Mesendoderm (in vitro differentiated cells): ENCODE measurements at regions not wholly inside any gene's neighbourhood (a gene's known extent, or its start where the extent isn't known, plus 50 kb on each side); places are given as distances from the start of the nearest gene placed in this dataset.

Source experiments
- DNase-seq: peaks from one replicate; pipeline ENCODE4 v3.0.0; 2013
- H2AK5ac ChIP-seq: 2 replicates; pipeline ENCODE4 v1.6.1; 2013; ENCODE audit warnings: low read length, inconsistent platforms
- H2BK120ac ChIP-seq: 2 replicates; pipeline ENCODE4 v1.6.1; 2013; ENCODE audit warnings: low read depth, mild to moderate bottlenecking, low read length, moderate library complexity, mixed read lengths
- H2BK15ac ChIP-seq: replicated peaks from 2 replicates; pipeline ENCODE4 v1.6.1; 2013; ENCODE audit warnings: low read depth, mild to moderate bottlenecking, moderate library complexity
- H2BK5ac ChIP-seq: 2 replicates; pipeline ENCODE4 v1.6.1; 2013; ENCODE audit warnings: low read length, inconsistent platforms
- H3K18ac ChIP-seq: 2 replicates; pipeline ENCODE4 v1.6.1; 2013; ENCODE audit warnings: mild to moderate bottlenecking, low read length, mixed read lengths
- H3K23ac ChIP-seq: one replicate; pipeline ENCODE4 v1.6.1; 2013; ENCODE audit warnings: low read length
- H3K27ac ChIP-seq: 2 replicates; pipeline ENCODE4 v1.5.1; 2013; ENCODE audit warnings: low read depth, mild to moderate bottlenecking, inconsistent platforms, low read length, moderate library complexity
- H3K27me3 ChIP-seq: 2 replicates; pipeline ENCODE4 v1.6.1; 2013; ENCODE audit warnings: low read length, control low read depth, mild to moderate bottlenecking, inconsistent platforms; ENCODE audit not compliant: insufficient read depth, poor library complexity
- H3K36me3 ChIP-seq: 2 replicates; pipeline ENCODE4 v1.6.1; 2013; ENCODE audit warnings: low read length, inconsistent platforms; ENCODE audit not compliant: control insufficient read depth, insufficient read depth
- H3K4ac ChIP-seq: one replicate; pipeline ENCODE4 v1.6.1; 2013; ENCODE audit warnings: low read depth, mild to moderate bottlenecking, low read length, moderate library complexity
- H3K4me1 ChIP-seq: 2 replicates; pipeline ENCODE4 v1.6.1; 2013; ENCODE audit warnings: low read depth, low read length, inconsistent platforms; ENCODE audit not compliant: control insufficient read depth
- H3K4me2 ChIP-seq: 2 replicates; pipeline ENCODE4 v1.6.1; 2013; ENCODE audit warnings: low read length
- H3K4me3 ChIP-seq: 2 replicates; pipeline ENCODE4 v1.5.1; 2013; ENCODE audit warnings: mild to moderate bottlenecking, low read length
- H3K56ac ChIP-seq: one replicate; pipeline ENCODE4 v1.6.1; 2013; ENCODE audit warnings: low read length
- H3K79me1 ChIP-seq: 2 replicates; pipeline ENCODE4 v1.6.1; 2013; ENCODE audit warnings: low read length, inconsistent platforms
- H3K79me2 ChIP-seq: 2 replicates; pipeline ENCODE4 v1.6.1; 2013; ENCODE audit warnings: mild to moderate bottlenecking, low read length; ENCODE audit not compliant: control insufficient read depth, insufficient read depth
- H3K9ac ChIP-seq: 2 replicates; pipeline ENCODE4 v1.6.1; 2013; ENCODE audit warnings: low read length, inconsistent platforms
- H4K5ac ChIP-seq: one replicate; pipeline ENCODE4 v1.6.1; 2013; ENCODE audit warnings: low read length
- H4K8ac ChIP-seq: one replicate; pipeline ENCODE4 v1.6.1; 2013; ENCODE audit warnings: low read depth, mild to moderate bottlenecking, control low read depth, low read length, moderate library complexity
- WGBS: extraction: QIAGEN DNeasy Blood & Tissue Kit; methylation state at CpG from one replicate; pipeline ENCODE4 v1.1.7; 2013; ENCODE audit warnings: low lambda C conversion rate, missing lambda C conversion rate; ENCODE audit not compliant: insufficient coverage; ENCODE audit errors: extremely low coverage; 5-methylcytosine and 5-hydroxymethylcytosine counted together

DNA sequence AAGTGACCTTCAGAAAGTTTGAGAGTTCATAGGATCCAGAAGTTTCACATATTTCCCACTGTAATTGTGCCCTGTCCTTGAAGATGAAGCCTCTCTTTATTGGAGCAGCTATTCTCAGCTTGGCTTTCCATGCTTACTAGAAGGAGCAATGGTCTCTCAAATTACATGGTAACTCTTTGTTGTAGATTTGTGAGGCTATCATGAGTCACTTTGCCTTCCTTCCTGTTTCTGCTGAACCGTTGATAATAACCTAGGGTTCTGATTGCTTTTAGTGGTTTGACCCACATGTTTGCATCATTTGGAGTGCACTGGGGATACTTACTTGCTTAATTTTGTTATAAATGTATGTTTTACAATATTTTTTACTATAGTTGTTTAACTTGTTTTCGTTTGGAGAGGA lies 772.9 kb upstream of the SLITRK6 start:
- Histone ChIP-seq H3K4me3 (no peak overlapping the region), H3K56ac (no peak overlapping the region), H4K8ac (no peak overlapping the region), H3K4me1 (no peaks in the 10 kb centered on the region), H3K27ac (no peak overlapping the region), H2AK5ac (no peak overlapping the region), H2BK5ac (no peak overlapping the region), H3K9ac (no peak overlapping the region), H3K36me3 (no peaks in the 10 kb centered on the region), H3K4ac (no peak overlapping the region), H4K5ac (no peak overlapping the region), H3K23ac (no peak overlapping the region), H3K18ac (no peak overlapping the region), H3K79me1 (no peaks in the 10 kb centered on the region), H3K4me2 (no peak overlapping the region), H2BK120ac (no peak overlapping the region), H3K79me2 (no peaks in the 10 kb centered on the region), H3K27me3 (no peaks in the 10 kb centered on the region), H2BK15ac (no peak overlapping the region)
- DNase-seq: no peak
- 100% methylated on average over 1 of the region's 2 CpGs for WGBS

- no peaks in the 10 kb centered on the region for H3K79me1 ChIP-seq
- no peak overlapping the region for H2BK120ac ChIP-seq
- H3K4me3 ChIP-seq: no peak overlapping the region
- H2BK5ac ChIP-seq: no peak overlapping the region
- no peak overlapping the region for H3K4me2 ChIP-seq
- no peak overlapping the region for H3K4ac ChIP-seq
- H2AK5ac ChIP-seq: no peak overlapping the region
- H3K79me2 ChIP-seq: no peaks in the 10 kb centered on the region
- H4K8ac ChIP-seq: no peak overlapping the region
- no peaks in the 10 kb centered on the region for H3K36me3 ChIP-seq
- DNase-seq: no peak
- H3K27ac ChIP-seq: no peak overlapping the region
- no peak overlapping the region for H3K18ac ChIP-seq
- WGBS: 100% methylated on average over 1 of the region's 3 CpGs
- no peak overlapping the region for H3K23ac ChIP-seq
- H3K56ac ChIP-seq: no peak overlapping the region
- H3K9ac ChIP-seq: no peak overlapping the region
- H4K5ac ChIP-seq: no peak overlapping the region
- no peaks in the 10 kb centered on the region for H3K27me3 ChIP-seq
- H2BK15ac ChIP-seq: no peak overlapping the region
- no peaks in the 10 kb centered on the region for H3K4me1 ChIP-seq
Observed at GRCh38 chr13:86579662-86580061, 780.4 kb upstream of the SLITRK6 start.

GRCh38 chr13:86581706-86582105 lies 782.5 kb upstream of the SLITRK6 start:
- H3K18ac ChIP-seq: no peak overlapping the region
- no peaks in the 10 kb centered on the region for H3K79me1 ChIP-seq
- H3K4me2 ChIP-seq: no peak overlapping the region
- no peak overlapping the region for H2BK15ac ChIP-seq
- no peak overlapping the region for H4K8ac ChIP-seq
- H3K27me3 ChIP-seq: no peaks in the 10 kb centered on the region
- H3K56ac ChIP-seq: no peak overlapping the region
- no peaks in the 10 kb centered on the region for H3K4me1 ChIP-seq
- no peak for DNase-seq
- H3K9ac ChIP-seq: no peak overlapping the region
- no peaks in the 10 kb centered on the region for H3K79me2 ChIP-seq
- no peak overlapping the region for H3K23ac ChIP-seq
- H4K5ac ChIP-seq: no peak overlapping the region
- no peak overlapping the region for H3K27ac ChIP-seq
- no peak overlapping the region for H3K4ac ChIP-seq
- no peak overlapping the region for H2AK5ac ChIP-seq
- no peak overlapping the region for H2BK5ac ChIP-seq
- no CpG with 5 or more reads among the region's 2 CpGs for WGBS
- H3K36me3 ChIP-seq: no peaks in the 10 kb centered on the region
- H2BK120ac ChIP-seq: no peak overlapping the region
- H3K4me3 ChIP-seq: no peak overlapping the region

DNA sequence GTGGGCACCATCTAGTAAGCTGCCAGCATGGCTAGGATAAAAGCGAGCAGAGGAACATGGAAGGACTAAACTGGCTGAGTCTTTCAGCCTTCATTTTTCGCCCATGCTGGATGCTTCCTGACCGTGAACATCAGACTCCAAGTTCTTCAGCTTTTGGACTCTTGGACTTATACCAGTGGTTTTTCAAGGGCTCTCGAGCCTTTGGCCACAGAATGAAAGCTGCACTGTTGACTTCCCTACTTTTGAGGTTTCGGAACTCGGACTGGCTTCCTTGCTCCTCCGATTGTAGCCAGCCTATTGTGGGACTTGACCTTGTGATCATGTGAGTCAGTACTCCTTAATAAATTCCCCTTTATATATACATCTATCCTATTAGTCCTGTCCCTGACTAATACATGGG lies 785.1 kb upstream of the SLITRK6 start:
- Histone ChIP-seq H3K9ac (no peak overlapping the region), H3K56ac (no peak overlapping the region), H3K18ac (no peak overlapping the region), H2AK5ac (no peak overlapping the region), H3K79me1 (no peaks in the 10 kb centered on the region), H2BK120ac (no peak overlapping the region), H3K27me3 (no peaks in the 10 kb centered on the region), H3K4me3 (no peak overlapping the region), H4K8ac (no peak overlapping the region), H3K4me1 (no peaks in the 10 kb centered on the region), H2BK5ac (no peak overlapping the region), H3K4me2 (no peak overlapping the region), H3K23ac (no peak overlapping the region), H3K4ac (no peak overlapping the region), H4K5ac (no peak overlapping the region), H3K36me3 (no peaks in the 10 kb centered on the region), H2BK15ac (no peak overlapping the region), H3K27ac (no peak overlapping the region), H3K79me2 (no peaks in the 10 kb centered on the region)
- no peak for DNase-seq
- WGBS: no CpG with 5 or more reads among the region's 7 CpGs

- Histone ChIP-seq H2BK5ac (no peak overlapping the region), H3K4me2 (no peak overlapping the region), H4K8ac (no peak overlapping the region), H3K23ac (no peak overlapping the region), H4K5ac (no peak overlapping the region), H3K9ac (no peak overlapping the region), H3K27me3 (no peaks in the 10 kb centered on the region), H2BK15ac (no peak overlapping the region), H3K79me2 (no peaks in the 10 kb centered on the region), H3K56ac (no peak overlapping the region), H3K4ac (no peak overlapping the region), H2BK120ac (no peak overlapping the region), H3K36me3 (no peaks in the 10 kb centered on the region), H2AK5ac (no peak overlapping the region), H3K18ac (no peak overlapping the region), H3K4me3 (no peak overlapping the region), H3K4me1 (no peaks in the 10 kb centered on the region), H3K79me1 (no peaks in the 10 kb centered on the region), H3K27ac (no peak overlapping the region)
- no peak for DNase-seq
- no CpG with 5 or more reads among the region's 2 CpGs for WGBS
Observed at GRCh38 chr13:86585835-86586234, 786.6 kb upstream of the SLITRK6 start.

DNA sequence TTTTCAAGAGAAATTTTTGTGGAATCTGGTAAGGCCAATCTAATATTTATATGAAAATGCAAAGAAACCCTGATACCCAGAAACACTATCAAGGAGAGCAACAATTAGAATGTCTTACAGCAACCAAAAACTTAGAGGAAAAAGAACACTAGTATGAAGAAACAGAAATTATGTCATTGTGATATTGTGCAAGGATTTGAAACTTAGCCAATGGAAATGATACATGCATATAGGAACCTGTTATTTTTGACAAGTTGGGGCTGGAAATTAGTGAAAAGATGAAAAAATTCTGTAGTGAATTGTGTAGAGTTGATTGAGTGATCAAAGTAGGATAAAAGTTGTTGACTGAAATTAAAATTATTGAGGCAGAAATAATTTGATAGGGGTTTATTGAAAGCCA lies 792.6 kb upstream of the SLITRK6 start:
- H2AK5ac ChIP-seq: no peak overlapping the region

More for the DNA sequence above, 792.6 kb upstream of the SLITRK6 start:
- no peak overlapping the region for H2BK120ac ChIP-seq
- H3K36me3 ChIP-seq: no peaks in the 10 kb centered on the region
- no peaks in the 10 kb centered on the region for H3K27me3 ChIP-seq
- H4K5ac ChIP-seq: no peak overlapping the region
- no peak overlapping the region for H3K27ac ChIP-seq
- H3K23ac ChIP-seq: no peak overlapping the region
- no peak overlapping the region for H2BK15ac ChIP-seq
- no peak overlapping the region for H3K9ac ChIP-seq
- no peak overlapping the region for H2BK5ac ChIP-seq
- DNase-seq: no peak
- no peak overlapping the region for H3K4me3 ChIP-seq
- no peak overlapping the region for H3K4me2 ChIP-seq
- H3K79me1 ChIP-seq: no peaks in the 10 kb centered on the region
- no peak overlapping the region for H3K18ac ChIP-seq
- no peak overlapping the region for H3K56ac ChIP-seq
- no peak overlapping the region for H3K4ac ChIP-seq
- no peaks in the 10 kb centered on the region for H3K79me2 ChIP-seq
- H4K8ac ChIP-seq: no peak overlapping the region
- no peaks in the 10 kb centered on the region for H3K4me1 ChIP-seq
